Esophagus squamous epithelium (tissue), 5 donors: ENCODE measurements at regions not wholly inside any gene's neighbourhood (a gene's known extent, or its start where the extent isn't known, plus 50 kb on each side); places are given as distances from the start of the nearest gene placed in this dataset.
"Not testable (repeated sequence)": the region's sequence is repeated elsewhere in the genome, so short reads cannot be mapped to it uniquely, and the experiment has no call there.

Experiments
- DNase-seq: peaks from one replicate; lab custom pipeline; 2025; lab: John Stamatoyannopoulos, UW
- H3K27ac ChIP-seq, 4 donors: fragments of 200-600 bp; sonication (generic); one replicate each; pipeline ENCODE4 v1.5.1; 2016 to 2019; ENCODE audit warnings: mild to moderate bottlenecking in 1 of 4
- H3K27me3 ChIP-seq, 4 donors: fragments of 200-600 bp; sonication (generic); 1 replicate in 3 of 4; 2 replicates in 1 of 4; pipeline versions ENCODE4 v1.5.1 to v1.6.0; 2017 to 2021; ENCODE audit warnings: antibody characterized with exemption in 1 of 4
- H3K36me3 ChIP-seq, 3 donors: fragments of 200-600 bp; sonication (generic); one replicate each; pipeline ENCODE4 v1.5.1; 2016 to 2019
- H3K4me1 ChIP-seq, 3 donors: fragments of 200-600 bp; sonication (generic); one replicate each; pipeline ENCODE4 v1.5.1; 2017 to 2019
- H3K4me3 ChIP-seq, 4 donors: fragments of 200-600 bp; sonication (generic); 1 replicate in 3 of 4; 2 replicates in 1 of 4; pipeline ENCODE4 v1.5.1; 2016 to 2019; ENCODE audit warnings: mild to moderate bottlenecking in 2 of 4, moderate library complexity in 1 of 4
- H3K9me3 ChIP-seq, 3 donors: fragments of 200-600 bp; sonication (generic); one replicate each; pipeline ENCODE4 v1.5.1; 2016 to 2019
- POLR2A ChIP-seq, 4 donors: fragments of 450-650 bp; IDR thresholded peaks; one replicate each; pipeline ENCODE4 v1.6.1; 2017; ENCODE audit warnings: antibody characterized with exemption in 4 of 4, mild to moderate bottlenecking in 4 of 4, moderate library complexity in 3 of 4
- WGBS, 2 donors: methylation state at CpG; one replicate each; pipeline ENCODE4 v1.1.5; 2018; 5-methylcytosine and 5-hydroxymethylcytosine counted together
- intact Hi-C: fragments of 100-400 bp; cut with DNase I; formaldehyde crosslinking; loops from one replicate; pipeline ENCODE4 v1.15.0; 2022
- TF ChIP-seq, protein P1 (sequence below), 6 experiments: fragments of 450-650 bp in 4 of 6; fragments of 200-600 bp in 2 of 6; sonication (generic) in 2 of 6; IDR thresholded peaks; one replicate each; pipeline ENCODE4 v1.5.1; 2016 to 2019; ENCODE audit warnings: antibody characterized with exemption in 6 of 6, mild to moderate bottlenecking in 4 of 6, moderate library complexity in 4 of 6
- donor health status: DM: yes; HTN: yes; CAD: no.

DNA sequence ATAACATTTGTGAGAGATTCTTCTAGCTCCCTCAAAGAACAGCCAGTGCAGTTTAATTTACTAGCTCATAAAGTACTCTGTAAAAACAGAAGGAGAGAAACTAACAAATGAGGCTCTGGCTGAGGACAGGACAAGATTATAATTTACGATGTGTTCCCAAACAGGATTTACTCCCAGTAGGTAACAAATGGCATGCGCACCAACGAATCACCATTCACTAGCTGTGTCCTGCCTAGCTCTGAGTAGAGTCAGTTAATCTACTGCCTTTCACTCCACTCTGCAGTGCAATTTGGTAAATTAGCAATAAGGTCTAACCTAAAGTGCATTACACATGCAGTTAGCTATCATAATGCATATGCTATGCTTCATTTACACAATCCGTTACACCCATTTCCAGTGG, 497.4 kb upstream of the CCNG1 start:
- H3K36me3 ChIP-seq, result no peaks in the 10 kb centered on the region
- no peak overlapping the region for H3K4me3 ChIP-seq
- DNase-seq, result no peak
- H3K4me1 ChIP-seq, result no peaks in the 10 kb centered on the region
- 57 to 63% methylated on average over 4 of the region's 4 CpGs for WGBS, 2 donors
- H3K9me3 ChIP-seq, result peaks cover 0 to 11% (median 0%) of the 10 kb centered on the region in 3 donors
- H3K27me3 ChIP-seq, result no peaks in the 10 kb centered on the region
- intact Hi-C loops, result no loop called here
- no peak overlapping the region for H3K27ac ChIP-seq
- no peak for TF ChIP-seq POLR2A (IDR thresholded peaks at IDR 0.05)
- TF ChIP-seq, protein P1, sequence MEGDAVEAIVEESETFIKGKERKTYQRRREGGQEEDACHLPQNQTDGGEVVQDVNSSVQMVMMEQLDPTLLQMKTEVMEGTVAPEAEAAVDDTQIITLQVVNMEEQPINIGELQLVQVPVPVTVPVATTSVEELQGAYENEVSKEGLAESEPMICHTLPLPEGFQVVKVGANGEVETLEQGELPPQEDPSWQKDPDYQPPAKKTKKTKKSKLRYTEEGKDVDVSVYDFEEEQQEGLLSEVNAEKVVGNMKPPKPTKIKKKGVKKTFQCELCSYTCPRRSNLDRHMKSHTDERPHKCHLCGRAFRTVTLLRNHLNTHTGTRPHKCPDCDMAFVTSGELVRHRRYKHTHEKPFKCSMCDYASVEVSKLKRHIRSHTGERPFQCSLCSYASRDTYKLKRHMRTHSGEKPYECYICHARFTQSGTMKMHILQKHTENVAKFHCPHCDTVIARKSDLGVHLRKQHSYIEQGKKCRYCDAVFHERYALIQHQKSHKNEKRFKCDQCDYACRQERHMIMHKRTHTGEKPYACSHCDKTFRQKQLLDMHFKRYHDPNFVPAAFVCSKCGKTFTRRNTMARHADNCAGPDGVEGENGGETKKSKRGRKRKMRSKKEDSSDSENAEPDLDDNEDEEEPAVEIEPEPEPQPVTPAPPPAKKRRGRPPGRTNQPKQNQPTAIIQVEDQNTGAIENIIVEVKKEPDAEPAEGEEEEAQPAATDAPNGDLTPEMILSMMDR (IDR thresholded peaks at IDR 0.05), result no peak

DNA sequence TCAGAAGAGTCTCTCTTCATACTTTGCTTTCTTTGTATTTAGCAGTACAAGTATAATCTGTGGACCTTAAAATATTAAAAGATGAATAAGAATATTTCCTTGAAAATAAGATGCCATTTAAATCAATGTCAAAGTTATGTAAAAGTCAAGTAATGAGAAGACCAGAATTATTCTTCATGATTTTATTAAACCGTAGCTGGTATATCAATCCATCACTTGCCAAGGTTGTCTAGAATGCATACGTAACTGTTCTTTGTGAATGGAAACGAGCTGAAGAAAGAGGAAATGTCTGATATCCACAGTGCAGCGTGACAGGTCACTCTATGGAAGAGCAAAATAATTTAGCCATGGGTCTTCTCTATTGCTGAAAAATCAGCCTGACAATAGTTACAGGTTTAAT, 488.7 kb upstream of the CCNG1 start:
- no peaks in the 10 kb centered on the region for H3K9me3 ChIP-seq
- no peak overlapping the region for H3K4me3 ChIP-seq
- DNase-seq, result no peak
- intact Hi-C loops, result no loop called here
- H3K36me3 ChIP-seq, result no peaks in the 10 kb centered on the region
- H3K27ac ChIP-seq, result no peak overlapping the region
- no peaks in the 10 kb centered on the region for H3K27me3 ChIP-seq
- 51 to 52% methylated on average over 4 of the region's 4 CpGs for WGBS, 2 donors
- TF ChIP-seq, protein P1 (IDR thresholded peaks at IDR 0.05), result no peak
- no peak for TF ChIP-seq POLR2A (IDR thresholded peaks at IDR 0.05)
- H3K4me1 ChIP-seq, result no peaks in the 10 kb centered on the region

DNA sequence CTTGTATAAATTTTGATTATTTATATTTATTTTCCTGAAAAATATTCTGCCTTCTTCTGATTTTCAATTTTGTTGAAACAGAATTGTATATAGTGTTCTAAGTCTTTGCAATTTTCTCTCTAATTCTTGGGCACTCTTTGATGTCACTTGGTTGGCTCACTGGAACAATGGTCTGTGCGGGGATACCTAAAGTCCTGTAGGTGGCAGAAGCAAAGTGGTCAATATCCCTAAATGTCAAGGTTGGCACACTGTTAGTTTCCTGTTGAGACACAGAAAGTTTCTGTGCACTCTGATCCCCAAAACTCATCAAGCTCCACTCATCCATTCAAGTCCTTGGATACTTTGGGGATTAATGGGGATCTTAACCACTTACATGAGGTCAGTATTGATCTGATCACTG, 480.8 kb upstream of the CCNG1 start:
- WGBS, 2 donors, result 57 to 92% methylated on average over 1 of the region's 1 CpG
- no peak for DNase-seq
- Histone ChIP-seq H3K9me3 (no peaks in the 10 kb centered on the region), H3K4me3 (no peak overlapping the region), H3K27ac (no peak overlapping the region), H3K27me3 (no peaks in the 10 kb centered on the region), H3K36me3 (no peaks in the 10 kb centered on the region), H3K4me1 (no peaks in the 10 kb centered on the region)
- TF ChIP-seq, protein P1 (IDR thresholded peaks at IDR 0.05), result no peak
- TF ChIP-seq POLR2A (IDR thresholded peaks at IDR 0.05), result no peak
- intact Hi-C loops, result no loop called here

- DNase-seq, H3K27ac ChIP-seq, H3K9me3 ChIP-seq, H3K36me3 ChIP-seq, H3K4me1 ChIP-seq, intact Hi-C loops, H3K4me3 ChIP-seq, H3K27me3 ChIP-seq: not testable (repeated sequence)
- WGBS, 2 donors, result 48 to 57% methylated on average over 4 of the region's 4 CpGs
Observed at GRCh38 chr5:162964144-162964543, 473.3 kb upstream of the CCNG1 start.

GRCh38 chr5:162990063-162990462, 447.3 kb upstream of the CCNG1 start:
- Histone ChIP-seq H3K27ac (no peak overlapping the region), H3K4me1 (no peaks in the 10 kb centered on the region), H3K9me3 (no peaks in the 10 kb centered on the region), H3K27me3 (no peaks in the 10 kb centered on the region), H3K4me3 (no peak overlapping the region), H3K36me3 (no peaks in the 10 kb centered on the region)
- intact Hi-C loops, result no loop called here
- TF ChIP-seq, protein P1 (IDR thresholded peaks at IDR 0.05), result no peak
- no peak for TF ChIP-seq POLR2A (IDR thresholded peaks at IDR 0.05)
- DNase-seq, result no peak

GRCh38 chr5:162990856-162991497, 446.4 kb upstream of the CCNG1 start:
- no peak for TF ChIP-seq POLR2A (IDR thresholded peaks at IDR 0.05)
- TF ChIP-seq, protein P1 (IDR thresholded peaks at IDR 0.05), result no peak
- no peak for DNase-seq
- H3K9me3 ChIP-seq, result no peaks in the 10 kb centered on the region

More at GRCh38 chr5:162990856-162991497, 446.4 kb upstream of the CCNG1 start:
- Histone ChIP-seq H3K27me3 (no peaks in the 10 kb centered on the region), H3K36me3 (no peaks in the 10 kb centered on the region), H3K4me3 (no peak overlapping the region), H3K27ac (no peak overlapping the region), H3K4me1 (no peaks in the 10 kb centered on the region)
- WGBS, 2 donors, result 34 to 46% methylated on average over 2 of the region's 2 CpGs
- intact Hi-C loops, result no loop called here
